ENCODE measurements at regions not wholly inside any gene's neighbourhood (a gene's known extent, or its start where the extent isn't known, plus 50 kb on each side); places are given as distances from the start of the nearest gene placed in this dataset.
"Not testable (repeated sequence)": the region's sequence is repeated elsewhere in the genome, so short reads cannot be mapped to it uniquely, and the experiment has no call there.

DNA sequence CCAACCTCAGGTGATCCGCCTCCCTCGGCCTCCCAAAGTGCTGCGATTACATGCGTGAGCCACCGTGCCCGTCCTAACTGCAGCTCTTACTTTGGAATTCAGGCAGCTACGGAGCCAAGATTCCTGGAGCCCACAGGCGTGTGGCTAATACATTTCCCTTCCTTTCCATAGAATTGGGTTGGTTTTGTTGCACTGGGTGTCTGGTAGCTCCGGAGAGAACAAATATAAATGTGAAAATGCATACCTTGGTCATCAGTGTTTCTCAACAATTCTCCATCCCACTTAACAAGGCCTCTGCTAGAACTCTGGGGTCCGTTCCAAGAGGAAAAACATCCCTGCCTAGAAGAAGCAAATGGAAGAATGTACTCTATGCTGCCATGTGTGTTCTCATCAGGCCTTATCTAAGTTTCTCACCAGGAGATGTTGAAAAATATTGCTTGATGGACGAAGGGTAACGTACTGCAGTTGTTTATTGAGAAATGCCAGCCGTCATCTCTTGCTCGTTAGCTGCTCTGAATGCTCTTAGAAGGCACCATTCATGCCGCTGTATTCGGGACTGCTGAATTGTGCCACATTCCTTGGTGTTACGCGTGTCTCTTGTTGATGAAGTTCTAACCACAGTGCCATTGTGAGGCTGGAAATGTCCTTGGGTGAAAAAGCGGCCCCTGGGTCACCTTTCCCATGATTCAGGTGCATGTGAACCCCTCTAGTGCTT lies 50.5 kb upstream of the CD99 start:
- intact Hi-C loops (cut with DNase I) = no loop called here
- DNase-seq (ENCODE audit: low spot score) = no peak

- intact Hi-C loops (cut with DNase I) = no loop called here
- DNase-seq (ENCODE audit: low spot score) = no peak
Observed at GRCh38 chrX:2638279-2638678, 52.8 kb upstream of the CD99 start.

- intact Hi-C loops (cut with DNase I) = no loop called here
- no peak for DNase-seq (ENCODE audit: low spot score)
Observed at GRCh38 chrX:2635342-2635741, 55.8 kb upstream of the CD99 start.

DNA sequence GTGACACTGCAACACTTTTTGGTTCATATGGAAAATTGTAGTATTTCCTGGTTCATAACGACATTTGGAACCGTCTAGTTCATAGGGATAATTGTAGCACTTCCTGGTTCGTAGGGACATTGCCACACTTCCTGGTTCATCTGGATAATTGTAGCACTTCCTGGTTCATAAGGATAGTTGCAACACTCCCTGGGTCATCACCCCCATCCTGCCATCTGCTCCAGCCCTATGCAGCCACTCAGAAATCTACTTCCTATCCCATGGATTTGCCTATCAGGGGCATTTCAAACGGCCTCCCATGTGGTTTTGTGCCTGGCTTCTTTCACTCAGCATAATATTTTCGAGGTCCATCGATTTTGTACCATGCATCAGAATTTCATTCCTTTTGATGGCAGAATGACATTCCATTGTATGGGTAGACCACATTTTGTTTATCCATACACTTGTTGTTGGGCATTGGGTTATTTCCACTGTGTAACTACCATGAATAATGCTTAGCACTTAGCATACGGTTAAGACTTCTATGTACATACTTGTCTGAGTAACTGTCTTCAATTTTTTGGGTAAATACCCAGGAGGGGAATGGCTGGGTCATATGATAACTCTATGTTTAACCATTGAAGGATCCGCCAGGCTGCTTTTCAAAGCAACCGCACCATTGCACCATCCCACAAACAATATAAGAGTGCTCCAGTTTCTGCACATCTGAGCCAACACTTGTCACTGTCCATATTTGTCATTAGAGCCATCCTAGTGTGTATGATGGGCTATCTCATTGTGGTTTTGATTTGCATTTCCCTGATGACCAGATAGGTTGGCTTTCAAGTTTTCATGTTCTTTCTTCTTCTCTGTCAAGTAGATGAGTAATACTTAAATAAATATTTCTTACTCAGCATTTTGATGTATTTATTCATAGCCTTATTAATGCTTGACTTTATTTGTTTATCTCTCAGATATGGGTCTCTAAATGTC lies 58.3 kb upstream of the CD99 start:
- intact Hi-C loops (cut with DNase I) = no loop called here
- no peak for DNase-seq (ENCODE audit: low spot score)

DNA sequence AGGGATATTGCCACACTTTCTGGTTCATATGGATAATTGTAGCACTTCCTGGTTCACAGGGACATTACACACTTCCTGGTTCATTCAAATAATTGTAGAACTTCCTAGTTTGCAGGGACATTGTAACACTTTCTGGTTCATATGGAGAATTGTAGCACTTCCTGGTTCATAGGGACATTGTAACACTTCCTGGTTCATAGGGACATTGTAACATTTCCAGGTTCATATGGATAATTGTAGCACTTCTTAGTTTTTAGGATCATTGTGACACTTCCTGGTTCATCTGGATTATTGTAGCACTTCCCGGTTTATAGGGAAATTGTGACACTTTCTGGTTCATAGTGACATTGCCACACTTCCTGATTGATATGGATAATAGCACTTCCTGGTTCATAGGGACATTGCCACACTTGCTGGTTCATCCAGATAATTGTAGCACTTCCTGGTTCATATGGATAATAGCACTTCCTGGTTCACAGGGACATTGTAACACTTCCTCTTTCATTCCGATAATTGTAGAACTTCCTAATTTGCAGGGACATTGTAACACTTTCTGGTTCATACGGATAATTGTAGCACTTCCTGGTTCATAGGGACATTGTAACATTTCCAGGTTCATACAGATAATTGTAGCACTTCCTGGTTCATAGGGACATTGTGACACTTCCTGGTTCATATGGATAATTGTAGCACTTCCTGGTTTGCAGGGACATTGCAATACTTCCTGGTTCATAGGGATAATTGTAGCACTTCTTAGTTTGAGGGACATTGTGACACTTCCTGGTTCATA lies 59.2 kb upstream of the CD99 start:
- DNase-seq (ENCODE audit: low spot score) = no peak

DNA sequence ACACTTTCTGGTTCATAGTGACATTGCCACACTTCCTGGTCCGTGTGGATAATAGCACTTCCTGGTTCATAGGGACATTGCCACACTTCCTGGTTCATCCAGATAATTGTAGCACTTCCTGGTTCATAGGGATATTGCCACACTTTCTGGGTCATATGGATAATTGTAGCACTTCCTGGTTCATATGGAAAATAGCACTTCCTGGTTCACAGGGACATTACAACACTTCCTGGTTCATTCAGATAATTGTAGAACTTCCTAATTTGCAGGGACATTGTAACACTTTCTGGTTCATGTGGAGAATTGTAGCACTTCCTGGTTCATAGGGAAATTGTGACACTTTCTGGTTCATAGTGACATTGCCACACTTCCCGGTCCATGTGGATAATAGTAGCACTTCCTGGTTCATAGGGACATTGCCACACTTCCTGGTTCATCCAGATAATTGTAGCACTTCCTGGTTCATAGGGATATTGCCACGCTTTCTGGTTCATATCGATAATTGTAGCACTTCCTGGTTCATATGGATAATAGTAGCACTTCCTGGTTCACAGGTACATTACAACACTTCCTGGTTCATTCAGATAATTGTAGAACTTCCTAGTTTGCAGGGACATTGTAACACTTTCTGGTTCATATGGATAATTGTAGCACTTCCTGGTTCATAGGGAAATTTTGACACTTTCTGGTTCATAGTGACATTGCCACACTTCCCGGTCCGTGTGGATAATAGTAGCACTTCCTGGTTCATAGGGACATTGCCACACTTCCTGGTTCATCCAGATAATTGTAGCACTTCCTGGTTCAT lies 60.0 kb upstream of the CD99 start:
- intact Hi-C loops (cut with DNase I); DNase-seq (ENCODE audit: low spot score): not testable (repeated sequence)

More for the DNA sequence above, 59.2 kb upstream of the CD99 start:
- intact Hi-C loops (cut with DNase I) = no loop called here

GRCh38 chrX:2630008-2630934 lies 60.8 kb upstream of the CD99 start:
- DNase-seq (ENCODE audit: low spot score); intact Hi-C loops (cut with DNase I): not testable (repeated sequence)

DNA sequence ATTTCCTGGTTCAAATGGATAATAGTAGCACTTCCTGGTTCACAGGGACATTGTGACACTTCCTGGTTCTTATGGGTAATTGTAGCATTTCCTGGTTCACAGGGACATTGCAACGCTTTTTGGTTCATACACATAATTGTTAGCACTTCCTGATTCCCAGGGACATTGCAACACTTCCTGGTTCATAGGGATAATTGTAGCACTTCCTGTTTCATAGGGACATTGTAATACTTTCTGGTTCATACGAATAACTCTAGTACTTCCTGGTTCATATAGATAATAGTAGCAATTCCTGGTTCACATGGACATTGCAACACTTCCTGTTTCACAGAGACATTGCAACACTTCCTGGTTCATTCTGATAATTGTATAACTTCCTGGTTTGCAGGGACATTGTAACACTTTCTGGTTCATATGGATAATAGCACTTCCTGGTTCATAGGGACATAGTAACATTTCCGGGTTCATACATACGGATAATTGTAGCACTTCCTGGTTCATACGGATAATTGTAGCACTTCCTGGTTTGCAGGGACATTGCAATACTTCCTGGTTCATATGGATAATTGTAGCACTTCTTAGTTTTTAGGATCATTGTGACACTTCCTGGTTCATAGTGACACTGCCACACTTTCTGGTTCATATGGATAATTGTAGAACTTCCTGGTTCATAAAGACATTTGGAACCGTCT lies 61.6 kb upstream of the CD99 start:
- DNase-seq (ENCODE audit: low spot score) = no peak
- intact Hi-C loops (cut with DNase I) = no loop called here

GRCh38 chrX:2628751-2629315 lies 62.3 kb upstream of the CD99 start:
- intact Hi-C loops (cut with DNase I) = no loop called here
- no peak for DNase-seq (ENCODE audit: low spot score)

GRCh38 chrX:2627272-2627867 lies 63.7 kb upstream of the CD99 start:
- DNase-seq (ENCODE audit: low spot score) = no peak
- intact Hi-C loops (cut with DNase I) = no loop called here

DNA sequence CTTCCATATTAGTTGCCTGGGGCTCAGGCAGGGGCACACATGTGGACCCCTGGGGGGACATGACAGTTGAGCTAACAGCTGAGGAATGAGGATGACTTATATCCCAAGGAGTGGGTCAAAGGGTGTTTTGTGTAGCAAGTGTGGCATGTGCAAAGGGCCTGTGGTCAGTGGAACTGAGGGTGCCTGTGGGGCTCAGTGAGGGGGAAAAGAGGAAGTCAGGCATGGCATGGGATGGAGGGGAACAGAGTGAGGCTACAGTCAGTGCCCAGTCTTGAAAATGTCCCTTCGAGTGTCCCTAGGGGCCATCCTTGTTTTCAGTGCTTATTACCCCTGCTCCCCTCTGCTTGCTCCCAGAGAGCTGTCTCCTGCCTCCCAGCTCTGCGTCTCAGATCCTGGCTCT lies 64.3 kb upstream of the CD99 start:
- intact Hi-C loops (cut with DNase I) = no loop called here
- no peak for DNase-seq (ENCODE audit: low spot score)

DNA sequence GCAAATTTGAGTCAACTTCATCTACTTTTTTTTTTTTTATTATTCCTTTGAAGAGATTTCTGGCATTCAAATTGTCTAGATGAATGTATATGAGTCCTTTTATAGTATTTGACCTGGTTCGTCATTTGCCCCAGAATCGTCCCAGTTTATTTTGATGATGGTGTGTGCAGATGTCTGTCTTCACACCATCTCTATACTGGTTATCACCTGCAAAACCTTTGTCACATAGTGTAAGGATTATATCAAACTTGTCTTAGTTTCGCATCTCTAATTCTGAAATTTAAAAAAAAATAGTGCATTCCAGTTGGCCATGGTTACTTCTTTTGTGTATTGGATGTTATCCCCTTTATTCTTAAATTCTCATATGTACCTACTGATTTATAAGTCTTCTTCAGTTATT lies 70.5 kb upstream of the CD99 start:
- DNase-seq (ENCODE audit: low spot score) = no peak
- intact Hi-C loops (cut with DNase I) = no loop called here

DNA sequence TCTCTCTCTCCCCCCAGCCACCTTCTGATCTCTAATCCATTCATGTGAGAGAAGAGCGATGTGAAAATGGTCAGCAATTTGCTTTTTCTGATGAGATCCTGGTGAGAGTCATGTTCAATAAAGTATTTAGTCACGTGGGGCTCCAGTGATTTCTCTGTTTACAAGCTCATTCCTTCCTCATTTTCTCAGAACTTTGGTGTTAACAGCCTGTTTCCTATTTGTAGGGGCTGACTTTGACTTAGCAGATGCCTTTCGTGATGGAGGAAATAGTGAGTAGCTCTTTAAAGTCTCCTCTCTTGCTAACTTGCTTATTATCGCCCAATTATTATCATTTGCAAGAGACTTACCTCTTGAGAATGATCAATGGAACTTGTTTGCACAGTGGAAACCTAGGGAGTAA lies 72.6 kb upstream of the CD99 start:
- DNase-seq (ENCODE audit: low spot score) = no peak
- intact Hi-C loops (cut with DNase I) = loop anchor here (10.0 kb wide), 1 partner anchor 1164 kb away; the partner anchor contains the start of gene ASMTL

GRCh38 chrX:2614911-2615310 lies 76.2 kb upstream of the CD99 start:
- intact Hi-C loops (cut with DNase I) = loop anchor here (10.0 kb wide), 1 partner anchor 1160 kb away; the partner anchor contains the start of gene ASMTL
- DNase-seq (ENCODE audit: low spot score) = no peak

- intact Hi-C loops (cut with DNase I) = loop anchor here (10.0 kb wide), 1 partner anchor 1156 kb away; the partner anchor contains the start of gene ASMTL
- DNase-seq (ENCODE audit: low spot score) = no peak
Observed at GRCh38 chrX:2610246-2611170, 80.6 kb upstream of the CD99 start.
